ENCODE measurements at regions not wholly inside any gene's neighbourhood (a gene's known extent, or its start where the extent isn't known, plus 50 kb on each side); places are given as distances from the start of the nearest gene placed in this dataset.

DNA sequence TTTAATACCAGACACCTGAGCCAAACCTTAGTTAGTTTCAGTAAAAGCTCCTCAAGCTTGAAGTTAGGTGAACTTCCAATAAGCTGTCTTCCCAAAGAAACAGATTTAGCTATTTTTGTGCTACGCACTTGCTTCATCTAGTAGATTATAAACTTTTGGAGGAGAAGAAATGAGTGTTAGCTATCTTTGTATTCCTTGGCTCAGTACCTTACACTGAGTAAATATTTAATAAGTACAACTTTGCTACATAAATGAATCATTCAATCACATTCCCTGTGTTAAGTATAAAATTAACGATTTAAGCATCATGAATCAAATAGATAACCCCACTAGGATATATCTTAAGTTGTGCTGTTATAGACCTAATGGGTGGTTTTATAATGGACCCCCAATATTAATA is 307.0 kb downstream of the PCNX1 start:
- TF ChIP-seq GABPA (IDR thresholded peaks at IDR 0.05; ENCODE audit: low read depth) (no peak), POLR2AphosphoS5 (IDR thresholded peaks at IDR 0.05; ENCODE audit: low read depth) (no peak), REST (IDR thresholded peaks at IDR 0.05; ENCODE audit: insufficient replicate concordance, low read depth) (no peak)
- TF ChIP-seq, protein P1, sequence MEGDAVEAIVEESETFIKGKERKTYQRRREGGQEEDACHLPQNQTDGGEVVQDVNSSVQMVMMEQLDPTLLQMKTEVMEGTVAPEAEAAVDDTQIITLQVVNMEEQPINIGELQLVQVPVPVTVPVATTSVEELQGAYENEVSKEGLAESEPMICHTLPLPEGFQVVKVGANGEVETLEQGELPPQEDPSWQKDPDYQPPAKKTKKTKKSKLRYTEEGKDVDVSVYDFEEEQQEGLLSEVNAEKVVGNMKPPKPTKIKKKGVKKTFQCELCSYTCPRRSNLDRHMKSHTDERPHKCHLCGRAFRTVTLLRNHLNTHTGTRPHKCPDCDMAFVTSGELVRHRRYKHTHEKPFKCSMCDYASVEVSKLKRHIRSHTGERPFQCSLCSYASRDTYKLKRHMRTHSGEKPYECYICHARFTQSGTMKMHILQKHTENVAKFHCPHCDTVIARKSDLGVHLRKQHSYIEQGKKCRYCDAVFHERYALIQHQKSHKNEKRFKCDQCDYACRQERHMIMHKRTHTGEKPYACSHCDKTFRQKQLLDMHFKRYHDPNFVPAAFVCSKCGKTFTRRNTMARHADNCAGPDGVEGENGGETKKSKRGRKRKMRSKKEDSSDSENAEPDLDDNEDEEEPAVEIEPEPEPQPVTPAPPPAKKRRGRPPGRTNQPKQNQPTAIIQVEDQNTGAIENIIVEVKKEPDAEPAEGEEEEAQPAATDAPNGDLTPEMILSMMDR (IDR thresholded peaks at IDR 0.05; ENCODE audit: insufficient read depth, low read length): no peak
